ENCODE measurements at regions not wholly inside any gene's neighbourhood (a gene's known extent, or its start where the extent isn't known, plus 50 kb on each side); places are given as distances from the start of the nearest gene placed in this dataset.
"Not testable (repeated sequence)": the region's sequence is repeated elsewhere in the genome, so short reads cannot be mapped to it uniquely, and the experiment has no call there.

GRCh38 chr4:162911349-162911748 is 255.3 kb downstream of the NAF1 start:
- DNase-seq: no peak
- CTCF ChIA-PET: no interaction called here
- H3K27ac Mint-ChIP-seq: no peak overlapping the region
- no peak overlapping the region for H3K4me3 Mint-ChIP-seq
- H3K27me3 Mint-ChIP-seq: no peaks in the 10 kb centered on the region
- no peaks in the 10 kb centered on the region for H3K4me1 Mint-ChIP-seq
- no peaks in the 10 kb centered on the region for H3K36me3 Mint-ChIP-seq
- no peaks in the 10 kb centered on the region for H3K9me3 Mint-ChIP-seq

- CTCF ChIA-PET: no interaction called here
Measured at GRCh38 chr4:162909952-162910351, 256.7 kb downstream of the NAF1 start.

GRCh38 chr4:162894387-162894786 is 272.3 kb downstream of the NAF1 start:
- no peak overlapping the region for H3K27ac Mint-ChIP-seq
- no peak overlapping the region for H3K4me3 Mint-ChIP-seq
- H3K27me3 Mint-ChIP-seq: no peaks in the 10 kb centered on the region
- H3K36me3 Mint-ChIP-seq: no peaks in the 10 kb centered on the region
- CTCF ChIA-PET: no interaction called here
- DNase-seq: no peak
- no peaks in the 10 kb centered on the region for H3K9me3 Mint-ChIP-seq
- peaks cover 6% of the 10 kb centered on the region for H3K4me1 Mint-ChIP-seq

More at GRCh38 chr4:162909952-162910351, 256.7 kb downstream of the NAF1 start:
- no peak overlapping the region for H3K4me3 Mint-ChIP-seq
- no peaks in the 10 kb centered on the region for H3K27me3 Mint-ChIP-seq
- no peak for DNase-seq
- H3K4me1 Mint-ChIP-seq: no peaks in the 10 kb centered on the region
- no peaks in the 10 kb centered on the region for H3K9me3 Mint-ChIP-seq
- no peaks in the 10 kb centered on the region for H3K36me3 Mint-ChIP-seq
- H3K27ac Mint-ChIP-seq: no peak overlapping the region

- CTCF ChIA-PET: no interaction called here
- no peak for DNase-seq
- Mint-ChIP-seq H3K27ac (no peak overlapping the region), H3K36me3 (no peaks in the 10 kb centered on the region), H3K4me1 (peaks cover 6% of the 10 kb centered on the region), H3K4me3 (no peak overlapping the region), H3K9me3 (no peaks in the 10 kb centered on the region), H3K27me3 (no peaks in the 10 kb centered on the region)
Measured at GRCh38 chr4:162891788-162892707, 274.6 kb downstream of the NAF1 start.

- CTCF ChIA-PET: no interaction called here
- no peak for DNase-seq
- H3K27me3 Mint-ChIP-seq: no peaks in the 10 kb centered on the region
- H3K4me1 Mint-ChIP-seq: no peaks in the 10 kb centered on the region
- H3K9me3 Mint-ChIP-seq: peaks cover 4% of the 10 kb centered on the region
- no peaks in the 10 kb centered on the region for H3K36me3 Mint-ChIP-seq
- H3K27ac Mint-ChIP-seq: no peak overlapping the region
- H3K4me3 Mint-ChIP-seq: no peak overlapping the region
Measured at GRCh38 chr4:162878096-162878495, 288.6 kb downstream of the NAF1 start.

- H3K9me3 Mint-ChIP-seq: peaks cover 4% of the 10 kb centered on the region
- no peaks in the 10 kb centered on the region for H3K36me3 Mint-ChIP-seq
- CTCF ChIA-PET: no interaction called here
- no peak overlapping the region for H3K4me3 Mint-ChIP-seq
- DNase-seq: no peak
- no peaks in the 10 kb centered on the region for H3K4me1 Mint-ChIP-seq
- H3K27ac Mint-ChIP-seq: no peak overlapping the region
- no peaks in the 10 kb centered on the region for H3K27me3 Mint-ChIP-seq
Measured at GRCh38 chr4:162874748-162875147, 291.9 kb downstream of the NAF1 start.

GRCh38 chr4:162871990-162872389 is 294.7 kb downstream of the NAF1 start:
- H3K36me3 Mint-ChIP-seq: no peaks in the 10 kb centered on the region
- peaks cover 4% of the 10 kb centered on the region for H3K9me3 Mint-ChIP-seq
- CTCF ChIA-PET: no interaction called here
- H3K4me1 Mint-ChIP-seq: no peaks in the 10 kb centered on the region
- no peak for DNase-seq
- no peak overlapping the region for H3K27ac Mint-ChIP-seq
- H3K27me3 Mint-ChIP-seq: no peaks in the 10 kb centered on the region
- H3K4me3 Mint-ChIP-seq: no peak overlapping the region

- CTCF ChIA-PET: no interaction called here
- Mint-ChIP-seq H3K9me3 (peaks cover 2% of the 10 kb centered on the region), H3K36me3 (no peaks in the 10 kb centered on the region), H3K27ac (no peak overlapping the region), H3K4me3 (no peak overlapping the region), H3K27me3 (no peaks in the 10 kb centered on the region), H3K4me1 (no peaks in the 10 kb centered on the region)
- no peak for DNase-seq
Measured at GRCh38 chr4:162869157-162869556, 297.5 kb downstream of the NAF1 start.

GRCh38 chr4:162866565-162866964 is 300.1 kb downstream of the NAF1 start:
- no peak for DNase-seq
- H3K27ac Mint-ChIP-seq: no peak overlapping the region
- no peaks in the 10 kb centered on the region for H3K27me3 Mint-ChIP-seq
- H3K9me3 Mint-ChIP-seq: no peaks in the 10 kb centered on the region
- H3K36me3 Mint-ChIP-seq: no peaks in the 10 kb centered on the region
- no peak overlapping the region for H3K4me3 Mint-ChIP-seq
- H3K4me1 Mint-ChIP-seq: no peaks in the 10 kb centered on the region
- CTCF ChIA-PET: no interaction called here

- Mint-ChIP-seq H3K27me3 (no peaks in the 10 kb centered on the region), H3K4me3 (no peak overlapping the region), H3K9me3 (no peaks in the 10 kb centered on the region), H3K4me1 (no peaks in the 10 kb centered on the region), H3K36me3 (no peaks in the 10 kb centered on the region), H3K27ac (no peak overlapping the region)
- no peak for DNase-seq
- CTCF ChIA-PET: interaction anchor here (0.6 kb wide), 1 partner anchor 33 kb away, joined by 3 read pairs; no protein-coding TSS in a partner anchor
Measured at GRCh38 chr4:162865102-162865501, 301.6 kb downstream of the NAF1 start.

GRCh38 chr4:162853788-162854187 is 312.9 kb downstream of the NAF1 start:
- no peaks in the 10 kb centered on the region for H3K4me1 Mint-ChIP-seq
- DNase-seq: no peak
- no peak overlapping the region for H3K4me3 Mint-ChIP-seq
- no peak overlapping the region for H3K27ac Mint-ChIP-seq
- H3K36me3 Mint-ChIP-seq: no peaks in the 10 kb centered on the region
- H3K27me3 Mint-ChIP-seq: no peaks in the 10 kb centered on the region
- CTCF ChIA-PET: no interaction called here
- no peaks in the 10 kb centered on the region for H3K9me3 Mint-ChIP-seq

GRCh38 chr4:162852642-162853041 is 314.0 kb downstream of the NAF1 start:
- H3K27me3 Mint-ChIP-seq: no peaks in the 10 kb centered on the region
- H3K4me3 Mint-ChIP-seq: no peak overlapping the region
- no peaks in the 10 kb centered on the region for H3K36me3 Mint-ChIP-seq
- H3K9me3 Mint-ChIP-seq: no peaks in the 10 kb centered on the region
- CTCF ChIA-PET: no interaction called here
- H3K27ac Mint-ChIP-seq: no peak overlapping the region
- no peaks in the 10 kb centered on the region for H3K4me1 Mint-ChIP-seq
- no peak for DNase-seq

GRCh38 chr4:162851241-162851758 is 315.4 kb downstream of the NAF1 start:
- H3K36me3 Mint-ChIP-seq, DNase-seq, H3K4me3 Mint-ChIP-seq, H3K27ac Mint-ChIP-seq, H3K9me3 Mint-ChIP-seq, H3K27me3 Mint-ChIP-seq, CTCF ChIA-PET, H3K4me1 Mint-ChIP-seq: not testable (repeated sequence)

GRCh38 chr4:162849937-162850336 is 316.8 kb downstream of the NAF1 start:
- Mint-ChIP-seq H3K4me3 (no peak overlapping the region), H3K4me1 (no peaks in the 10 kb centered on the region), H3K9me3 (no peaks in the 10 kb centered on the region), H3K36me3 (no peaks in the 10 kb centered on the region), H3K27me3 (no peaks in the 10 kb centered on the region), H3K27ac (no peak overlapping the region)
- DNase-seq: no peak
- CTCF ChIA-PET: no interaction called here

- Mint-ChIP-seq H3K9me3 (no peaks in the 10 kb centered on the region), H3K36me3 (no peaks in the 10 kb centered on the region), H3K4me3 (no peak overlapping the region), H3K4me1 (no peaks in the 10 kb centered on the region), H3K27ac (no peak overlapping the region), H3K27me3 (no peaks in the 10 kb centered on the region)
- CTCF ChIA-PET: no interaction called here
- no peak for DNase-seq
Measured at GRCh38 chr4:162847945-162848549, 318.6 kb downstream of the NAF1 start.

Measured in activated naive CD4-positive, alpha-beta T cell treated with anti-CD3 and anti-CD28 coated beads, Interleukin-2, amount 10 ng/mL, durations not matched to agents 7 days and 5 days (primary cell).